ENCODE measurements at regions not wholly inside any gene's neighbourhood (a gene's known extent, or its start where the extent isn't known, plus 50 kb on each side); places are given as distances from the start of the nearest gene placed in this dataset.

- TF ChIP-seq CHD7 (IDR thresholded peaks at IDR 0.05; ENCODE audit: insufficient replicate concordance, low read length) (no peak), EP300 (IDR thresholded peaks at IDR 0.05; ENCODE audit: borderline replicate concordance in 1 of 2, low read depth in 2 of 2, low read length in 2 of 2) (no peak), HDAC2 (IDR thresholded peaks at IDR 0.05; ENCODE audit: borderline replicate concordance in 1 of 2, low read depth in 2 of 2, low read length in 2 of 2) (no peak), MAX (IDR thresholded peaks at IDR 0.05) (no peak), HDAC6 (IDR thresholded peaks at IDR 0.05; ENCODE audit: low read depth, low read length) (no peak), YY1 (IDR thresholded peaks at IDR 0.05; ENCODE audit: low read depth, low read length) (no peak), EZH2 (IDR thresholded peaks at IDR 0.05; ENCODE audit: low read depth, low read length, severe bottlenecking) (no peak), TBP (IDR thresholded peaks at IDR 0.05; ENCODE audit: low read depth, low read length) (no peak), GABPA (IDR thresholded peaks at IDR 0.05; ENCODE audit: borderline replicate concordance, insufficient read depth, low read length) (no peak), SAP30 (IDR thresholded peaks at IDR 0.05; ENCODE audit: insufficient read depth, insufficient replicate concordance, low read length) (no peak), CEBPB (IDR thresholded peaks at IDR 0.05; ENCODE audit: low read depth, low read length) (no peak)
Measured at GRCh38 chr5:27619982-27620381, 581.6 kb upstream of the CDH9 start (continued).

Data from H1 (cell line).